HL-60 (cell line): ENCODE measurements at regions not wholly inside any gene's neighbourhood (a gene's known extent, or its start where the extent isn't known, plus 50 kb on each side); places are given as distances from the start of the nearest gene placed in this dataset.

Source experiments
- DNase-seq, 2 experiments: peaks; one replicate each; pipeline ENCODE4 v3.0.0-alpha.2; 2010 to 2020; ENCODE audit warnings: low read depth in 1 of 2, low spot score in 1 of 2
- H3K27ac ChIP-seq: fragments of 250-450 bp; sonication (Bioruptor Pico); replicated peaks from 2 replicates; pipeline ENCODE4 v1.5.1; 2020; ENCODE audit warnings: mild to moderate bottlenecking, moderate library complexity
- H3K27me3 ChIP-seq: fragments of 250-450 bp; sonication (Bioruptor Pico); 2 replicates; pipeline ENCODE4 v1.5.1; 2021; ENCODE audit warnings: mild to moderate bottlenecking, moderate library complexity; ENCODE audit not compliant: insufficient read depth, poor library complexity, severe bottlenecking
- H3K4me3 ChIP-seq: replicated peaks from 2 replicates; pipeline ENCODE4 v1.5.1; 2011; ENCODE audit warnings: mild to moderate bottlenecking, control low read depth, low read length; ENCODE audit not compliant: insufficient read depth
- GABPA ChIP-seq: IDR thresholded peaks from 2 replicates; pipeline ENCODE4 v1.6.1; 2012; ENCODE audit warnings: low read depth
- POLR2AphosphoS5 ChIP-seq: IDR thresholded peaks from 2 replicates; pipeline ENCODE4 v1.6.1; 2012; ENCODE audit warnings: low read depth
- SPI1 ChIP-seq: IDR thresholded peaks from 2 replicates; pipeline ENCODE4 v1.6.1; 2012; ENCODE audit warnings: low read depth, mild to moderate bottlenecking, borderline replicate concordance
- TF ChIP-seq, protein P1 (sequence below): IDR thresholded peaks from one replicate; pipeline ENCODE4 v1.5.1; 2011; ENCODE audit warnings: low read length, control low read depth, inconsistent platforms; ENCODE audit not compliant: insufficient read depth
- TF ChIP-seq, protein P2 (sequence below): IDR thresholded peaks from 2 replicates; pipeline ENCODE4 v1.6.1; 2012; ENCODE audit warnings: low read depth; ENCODE audit not compliant: insufficient replicate concordance

DNA sequence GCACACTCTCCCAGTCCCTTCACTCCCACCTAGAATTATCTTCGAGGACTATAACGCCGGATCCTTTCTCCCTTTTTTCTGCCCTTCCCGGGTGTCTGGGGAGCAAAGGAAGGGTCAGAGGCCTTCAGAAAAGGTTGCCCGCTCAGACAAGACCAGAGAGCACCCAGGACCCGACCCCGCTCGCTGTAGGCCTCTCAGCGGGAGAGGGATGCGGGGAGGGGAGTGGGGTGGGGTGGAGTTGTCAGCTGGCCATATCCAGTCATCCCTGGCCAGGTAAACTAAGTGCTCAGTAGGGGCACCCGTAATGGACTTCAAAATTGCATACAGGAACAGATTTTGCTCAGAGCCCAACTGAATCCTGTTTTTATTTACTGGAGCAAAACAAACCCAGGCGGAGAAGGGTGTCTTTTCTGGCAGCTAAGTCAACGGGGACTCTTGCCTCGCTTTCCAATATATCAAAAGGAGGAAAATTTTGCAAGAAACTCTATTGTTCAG is 65.0 kb downstream of the NOL4 start:
- no peak for DNase-seq
- TF ChIP-seq, protein P1, sequence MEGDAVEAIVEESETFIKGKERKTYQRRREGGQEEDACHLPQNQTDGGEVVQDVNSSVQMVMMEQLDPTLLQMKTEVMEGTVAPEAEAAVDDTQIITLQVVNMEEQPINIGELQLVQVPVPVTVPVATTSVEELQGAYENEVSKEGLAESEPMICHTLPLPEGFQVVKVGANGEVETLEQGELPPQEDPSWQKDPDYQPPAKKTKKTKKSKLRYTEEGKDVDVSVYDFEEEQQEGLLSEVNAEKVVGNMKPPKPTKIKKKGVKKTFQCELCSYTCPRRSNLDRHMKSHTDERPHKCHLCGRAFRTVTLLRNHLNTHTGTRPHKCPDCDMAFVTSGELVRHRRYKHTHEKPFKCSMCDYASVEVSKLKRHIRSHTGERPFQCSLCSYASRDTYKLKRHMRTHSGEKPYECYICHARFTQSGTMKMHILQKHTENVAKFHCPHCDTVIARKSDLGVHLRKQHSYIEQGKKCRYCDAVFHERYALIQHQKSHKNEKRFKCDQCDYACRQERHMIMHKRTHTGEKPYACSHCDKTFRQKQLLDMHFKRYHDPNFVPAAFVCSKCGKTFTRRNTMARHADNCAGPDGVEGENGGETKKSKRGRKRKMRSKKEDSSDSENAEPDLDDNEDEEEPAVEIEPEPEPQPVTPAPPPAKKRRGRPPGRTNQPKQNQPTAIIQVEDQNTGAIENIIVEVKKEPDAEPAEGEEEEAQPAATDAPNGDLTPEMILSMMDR = no peak
- TF ChIP-seq GABPA = no peak
- no peak for TF ChIP-seq SPI1
- no peak for TF ChIP-seq POLR2AphosphoS5
- TF ChIP-seq, protein P2, sequence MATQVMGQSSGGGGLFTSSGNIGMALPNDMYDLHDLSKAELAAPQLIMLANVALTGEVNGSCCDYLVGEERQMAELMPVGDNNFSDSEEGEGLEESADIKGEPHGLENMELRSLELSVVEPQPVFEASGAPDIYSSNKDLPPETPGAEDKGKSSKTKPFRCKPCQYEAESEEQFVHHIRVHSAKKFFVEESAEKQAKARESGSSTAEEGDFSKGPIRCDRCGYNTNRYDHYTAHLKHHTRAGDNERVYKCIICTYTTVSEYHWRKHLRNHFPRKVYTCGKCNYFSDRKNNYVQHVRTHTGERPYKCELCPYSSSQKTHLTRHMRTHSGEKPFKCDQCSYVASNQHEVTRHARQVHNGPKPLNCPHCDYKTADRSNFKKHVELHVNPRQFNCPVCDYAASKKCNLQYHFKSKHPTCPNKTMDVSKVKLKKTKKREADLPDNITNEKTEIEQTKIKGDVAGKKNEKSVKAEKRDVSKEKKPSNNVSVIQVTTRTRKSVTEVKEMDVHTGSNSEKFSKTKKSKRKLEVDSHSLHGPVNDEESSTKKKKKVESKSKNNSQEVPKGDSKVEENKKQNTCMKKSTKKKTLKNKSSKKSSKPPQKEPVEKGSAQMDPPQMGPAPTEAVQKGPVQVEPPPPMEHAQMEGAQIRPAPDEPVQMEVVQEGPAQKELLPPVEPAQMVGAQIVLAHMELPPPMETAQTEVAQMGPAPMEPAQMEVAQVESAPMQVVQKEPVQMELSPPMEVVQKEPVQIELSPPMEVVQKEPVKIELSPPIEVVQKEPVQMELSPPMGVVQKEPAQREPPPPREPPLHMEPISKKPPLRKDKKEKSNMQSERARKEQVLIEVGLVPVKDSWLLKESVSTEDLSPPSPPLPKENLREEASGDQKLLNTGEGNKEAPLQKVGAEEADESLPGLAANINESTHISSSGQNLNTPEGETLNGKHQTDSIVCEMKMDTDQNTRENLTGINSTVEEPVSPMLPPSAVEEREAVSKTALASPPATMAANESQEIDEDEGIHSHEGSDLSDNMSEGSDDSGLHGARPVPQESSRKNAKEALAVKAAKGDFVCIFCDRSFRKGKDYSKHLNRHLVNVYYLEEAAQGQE = no peak
- H3K27ac ChIP-seq = no peak overlapping the region
- H3K4me3 ChIP-seq = no peak overlapping the region
- peaks cover 12% of the 10 kb centered on the region for H3K27me3 ChIP-seq

DNA sequence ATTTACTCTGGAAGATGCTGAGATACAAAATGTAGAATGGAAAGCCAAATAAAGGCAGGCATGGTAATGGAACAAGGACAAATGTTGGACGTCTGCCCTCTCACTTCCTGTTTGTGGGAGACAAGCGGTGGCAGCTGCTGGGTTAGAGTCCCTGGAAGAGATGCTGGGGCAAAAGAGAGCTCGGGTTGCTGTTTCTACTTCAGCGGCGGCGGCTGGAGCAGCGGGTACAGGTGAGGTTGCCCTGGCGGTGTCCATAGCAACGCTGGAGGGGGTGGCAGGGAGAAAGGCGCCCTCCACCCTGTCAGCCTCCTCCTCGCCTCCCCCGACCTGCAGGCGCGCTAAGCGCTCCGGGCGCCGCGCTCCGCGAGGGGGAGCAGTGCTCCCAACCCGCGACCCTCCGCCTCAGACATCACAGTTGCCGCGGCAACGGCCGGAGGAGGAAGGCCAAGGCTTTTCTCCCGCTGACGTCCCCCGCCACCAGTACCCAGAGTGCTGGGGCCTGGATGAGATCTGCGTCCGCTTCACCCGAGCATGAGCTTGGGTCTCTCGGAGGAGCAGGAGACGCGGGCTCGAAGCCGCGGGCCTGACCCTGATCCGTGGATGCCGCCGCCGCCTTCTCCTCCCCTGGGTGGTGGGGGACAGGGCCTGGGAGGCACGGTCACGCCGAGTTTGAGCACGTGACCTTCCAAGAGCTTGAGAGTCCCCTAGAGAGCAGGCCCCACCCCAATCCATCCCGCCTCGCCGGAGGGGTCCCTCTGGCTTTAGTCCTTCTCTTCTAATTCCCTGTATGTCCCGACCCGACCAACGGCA is 65.6 kb downstream of the NOL4 start:
- TF ChIP-seq POLR2AphosphoS5 = no peak
- TF ChIP-seq SPI1 = no peak
- no peak for TF ChIP-seq GABPA
- TF ChIP-seq, protein P2 = no peak
- TF ChIP-seq, protein P1 = no peak
- H3K27ac ChIP-seq = no peak overlapping the region

DNA sequence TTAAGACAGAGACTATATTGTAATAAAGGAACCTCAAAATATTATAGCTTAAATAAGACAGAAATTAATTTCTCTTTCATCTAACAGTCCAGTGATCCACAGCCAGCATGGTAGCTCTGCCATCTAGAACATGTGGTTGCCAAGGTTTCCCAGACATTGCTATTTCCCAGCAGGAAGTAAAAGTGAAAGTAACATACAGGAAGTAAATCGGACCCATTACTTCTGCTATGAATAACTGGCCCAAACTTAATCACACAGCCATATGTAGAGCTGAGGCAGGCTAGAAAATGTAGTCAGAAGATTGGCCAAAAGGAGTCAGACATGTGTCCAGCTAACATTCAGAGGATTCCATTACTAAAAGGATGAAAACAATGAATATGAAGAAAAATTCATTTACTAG is 71.0 kb downstream of the NOL4 start:
- no peak for TF ChIP-seq SPI1
- TF ChIP-seq, protein P1 = no peak
- TF ChIP-seq POLR2AphosphoS5 = no peak
- no peak for TF ChIP-seq GABPA
- no peak overlapping the region for H3K27ac ChIP-seq
- H3K27me3 ChIP-seq = peaks cover 4% of the 10 kb centered on the region
- peak; percentile 5 to 18 for DNase-seq
- H3K4me3 ChIP-seq = peak overlapping the region; percentile 6; the same call in 1 of the 2 replicates

More for the DNA sequence above, 65.6 kb downstream of the NOL4 start:
- Histone ChIP-seq H3K4me3 (no peak overlapping the region), H3K27me3 (peaks cover 12% of the 10 kb centered on the region)
- DNase-seq = no peak
